ENCODE measurements at regions not wholly inside any gene's neighbourhood (a gene's known extent, or its start where the extent isn't known, plus 50 kb on each side); places are given as distances from the start of the nearest gene placed in this dataset.

- TF ChIP-seq POLR2AphosphoS5 (IDR thresholded peaks at IDR 0.05; ENCODE audit: borderline replicate concordance, low read depth, low read length) (no peak), EZH2 (IDR thresholded peaks at IDR 0.05) (no peak)
Observed at GRCh38 chr3:30114918-30115317, 491.5 kb upstream of the TGFBR2 start.
